ENCODE measurements at regions not wholly inside any gene's neighbourhood (a gene's known extent, or its start where the extent isn't known, plus 50 kb on each side); places are given as distances from the start of the nearest gene placed in this dataset.
"Not testable (repeated sequence)": the region's sequence is repeated elsewhere in the genome, so short reads cannot be mapped to it uniquely, and the experiment has no call there.

DNA sequence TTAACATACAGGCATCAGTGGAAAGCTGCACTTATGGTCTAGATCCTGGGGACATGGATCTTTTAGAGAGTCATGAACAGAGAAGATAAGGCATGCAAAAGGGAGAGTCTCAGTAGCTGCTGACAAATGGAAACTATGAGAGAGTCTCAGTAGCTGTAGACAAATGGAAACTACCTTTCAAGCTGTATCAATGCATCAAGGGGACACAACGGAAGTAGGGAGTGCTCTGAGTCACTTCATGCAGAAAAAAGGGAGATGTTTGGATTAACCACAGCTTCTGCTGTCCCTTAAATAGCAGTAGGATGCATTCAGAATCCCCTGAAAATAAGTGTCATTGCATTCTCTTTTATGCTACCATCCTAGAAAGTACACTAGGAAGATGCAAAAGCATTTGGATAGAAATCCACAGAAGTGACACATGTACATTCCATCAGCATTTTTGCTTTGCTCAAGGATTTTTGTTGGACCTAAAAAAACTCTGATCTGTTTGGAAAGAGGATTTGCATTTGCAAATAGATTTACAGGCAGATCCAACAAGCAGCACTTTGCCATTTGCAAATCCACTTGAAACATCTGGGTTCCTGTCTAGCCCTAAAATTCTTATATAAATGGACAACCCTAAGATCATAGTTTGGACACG, 227.5 kb upstream of the LMO3 start:
- no peak for DNase-seq

DNA sequence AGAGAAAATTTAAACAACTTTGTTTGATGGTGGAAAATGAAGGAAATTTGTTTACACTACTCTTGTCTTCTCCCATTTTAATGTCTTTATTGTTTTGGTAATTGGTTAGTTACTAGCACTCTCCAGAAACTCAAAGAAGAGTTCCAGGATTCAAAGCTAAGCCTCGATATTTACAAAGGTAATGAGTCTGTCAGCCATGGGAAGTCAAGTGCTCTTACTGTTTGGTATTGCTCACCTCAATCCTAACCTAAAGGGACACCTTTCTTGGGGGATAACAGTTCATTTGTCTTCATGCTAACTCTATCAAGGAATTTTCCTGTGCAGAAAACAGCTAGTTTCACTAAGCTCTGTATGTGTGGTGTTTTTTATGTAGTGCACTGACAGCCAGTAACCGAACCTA, 222.9 kb upstream of the LMO3 start:
- DNase-seq = no peak

DNA sequence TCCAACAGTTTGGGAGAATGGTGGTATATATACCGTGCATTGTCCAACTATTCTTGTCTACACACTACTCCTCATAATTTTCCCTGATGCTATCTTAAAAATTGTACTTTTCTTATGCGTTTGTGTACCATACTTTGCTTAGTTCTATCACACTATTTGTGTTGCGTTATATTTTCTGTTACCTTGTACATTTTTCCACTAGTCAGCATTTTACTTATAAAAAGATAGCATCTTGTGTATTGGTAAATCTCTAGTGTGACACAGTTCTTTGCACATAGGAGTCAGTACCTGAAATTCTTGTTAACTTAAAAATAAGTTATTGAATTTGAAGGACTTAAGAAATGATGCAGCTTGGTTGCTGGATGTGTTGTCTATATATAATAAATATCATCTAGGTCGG, 201.8 kb upstream of the LMO3 start:
- DNase-seq = no peak

DNA sequence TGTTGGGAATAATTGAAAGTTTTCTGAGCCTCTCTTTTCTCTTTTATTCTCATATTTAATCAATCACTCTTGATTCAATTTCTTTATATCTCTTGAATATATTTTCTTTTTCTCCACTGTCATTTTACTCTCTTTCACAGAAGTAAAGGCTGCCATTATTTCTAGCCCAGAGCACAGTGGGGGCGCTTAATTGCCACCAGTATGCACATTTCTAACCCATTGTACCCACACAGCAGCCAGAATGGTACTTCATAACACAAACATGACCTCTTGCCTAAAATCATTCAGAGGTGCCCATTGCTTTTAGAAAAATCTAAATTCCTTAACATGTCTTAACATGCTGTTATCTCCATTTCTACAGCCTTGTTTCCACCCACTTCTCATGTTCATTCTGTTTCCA, 190.2 kb upstream of the LMO3 start:
- no peak for DNase-seq

DNA sequence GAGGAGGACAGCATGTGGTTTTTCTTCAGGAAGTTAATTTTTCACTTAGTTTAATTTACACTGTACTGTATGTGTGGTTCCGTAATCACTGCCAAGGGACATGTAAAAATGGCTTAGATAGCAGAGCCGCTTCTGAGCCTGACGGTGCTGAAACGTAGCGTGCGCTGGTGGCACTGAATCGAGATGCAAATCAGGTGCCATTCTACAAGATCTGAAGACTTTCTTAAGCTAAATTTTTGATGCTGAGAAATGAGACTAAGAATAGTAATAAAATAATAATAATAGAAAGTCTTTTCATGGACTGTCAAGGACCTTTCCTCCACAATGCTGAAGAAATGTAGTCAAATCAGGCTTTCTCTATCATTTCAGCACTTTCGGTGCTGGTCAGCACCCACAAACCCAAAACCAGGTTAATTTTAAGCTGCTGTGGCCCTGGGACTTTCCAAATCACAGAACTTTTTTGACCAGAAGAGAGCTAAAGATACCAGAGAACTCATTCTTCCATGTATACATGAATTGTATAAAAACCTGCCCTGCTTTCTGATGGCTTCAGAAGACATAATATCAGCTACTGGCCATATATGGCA, 183.3 kb upstream of the LMO3 start:
- no peak for DNase-seq

DNA sequence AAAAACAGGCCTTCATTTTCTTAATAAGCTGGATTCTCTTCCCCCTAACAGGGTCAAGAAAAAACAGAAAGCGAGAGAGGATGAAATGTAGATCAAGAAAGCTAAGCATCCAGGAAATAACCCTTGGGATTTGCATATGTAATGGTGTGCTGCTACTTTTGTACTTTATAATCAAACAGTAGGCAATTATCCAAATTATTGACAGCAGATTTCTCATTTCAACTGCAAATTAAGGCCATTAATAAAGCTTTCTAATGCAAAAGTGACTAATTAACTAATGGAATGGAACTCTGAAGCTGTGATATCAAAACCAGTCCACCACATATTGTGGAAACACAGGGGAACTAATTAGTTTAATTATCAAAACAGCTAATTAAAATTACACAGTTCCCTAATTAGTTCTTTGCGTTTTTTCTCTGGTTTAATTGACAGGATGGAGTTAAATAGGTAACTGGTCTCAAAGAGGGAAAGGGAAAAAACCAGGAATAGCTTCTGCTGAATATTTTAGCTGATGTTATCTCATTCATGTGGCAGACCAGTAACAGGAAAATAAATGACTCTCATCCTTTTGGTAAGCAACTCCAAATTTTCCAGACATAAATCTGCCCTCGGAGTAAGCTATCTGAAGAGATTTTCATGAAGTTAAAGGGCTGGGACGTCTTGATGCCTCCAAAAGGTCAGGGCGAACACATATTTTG, 182.7 kb upstream of the LMO3 start:
- no peak for DNase-seq

DNA sequence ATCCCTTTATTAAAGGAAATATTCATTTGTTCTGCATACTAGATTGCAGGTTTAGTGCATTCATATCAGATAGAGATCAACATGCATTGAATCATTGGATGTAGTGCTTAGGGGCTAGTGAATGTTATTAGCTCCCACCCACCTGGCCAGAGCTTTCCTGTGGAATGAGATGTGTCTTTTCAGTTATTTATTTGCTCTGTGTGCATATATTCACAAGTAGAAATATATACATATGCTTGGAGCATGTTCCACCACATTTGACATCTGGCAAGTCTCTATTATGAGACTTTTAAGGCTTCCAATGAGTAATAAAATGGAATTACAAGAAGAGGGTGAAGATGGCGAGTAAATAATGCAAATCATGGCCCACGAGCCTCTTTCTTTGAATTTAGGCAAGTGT, 180.0 kb upstream of the LMO3 start:
- DNase-seq = no peak

DNA sequence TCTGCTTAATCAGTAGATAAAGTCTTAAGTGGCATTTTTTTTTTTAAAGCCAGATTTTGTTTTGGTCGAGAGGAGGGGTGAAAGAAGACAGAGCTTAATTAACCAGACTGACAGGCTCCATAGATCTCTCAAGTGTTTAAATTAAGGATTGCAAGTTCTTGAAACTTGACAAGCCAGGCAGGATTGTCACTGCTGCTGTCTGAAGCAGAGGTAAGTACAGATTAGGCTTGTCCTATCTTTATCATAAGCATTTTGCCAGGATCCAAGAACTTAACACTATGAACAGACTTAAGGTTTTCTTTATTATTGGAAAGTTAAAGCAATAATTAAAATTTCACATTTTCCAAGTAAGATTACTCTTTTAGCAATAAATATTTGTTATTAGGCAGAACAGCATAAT, 179.6 kb upstream of the LMO3 start:
- no peak for DNase-seq

DNA sequence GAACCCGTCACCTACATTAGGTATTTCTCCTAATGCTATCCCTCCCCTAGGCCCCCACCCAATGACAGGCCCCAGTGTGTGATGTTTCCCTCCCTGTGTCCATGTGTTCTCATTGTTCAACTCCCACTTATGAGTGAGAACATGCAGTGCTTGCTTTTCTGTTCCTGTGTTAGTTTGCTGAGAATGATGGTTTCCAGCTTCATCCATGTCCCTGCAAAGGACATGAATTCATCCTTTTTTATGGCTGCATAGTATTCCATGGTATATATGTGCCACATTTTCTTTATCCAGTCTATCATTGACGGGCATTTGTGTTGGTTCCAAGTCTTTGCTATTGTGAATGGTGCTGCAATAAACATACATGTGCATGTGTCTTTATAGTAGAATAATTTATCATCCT, 163.2 kb upstream of the LMO3 start:
- DNase-seq = not testable (repeated sequence)

DNA sequence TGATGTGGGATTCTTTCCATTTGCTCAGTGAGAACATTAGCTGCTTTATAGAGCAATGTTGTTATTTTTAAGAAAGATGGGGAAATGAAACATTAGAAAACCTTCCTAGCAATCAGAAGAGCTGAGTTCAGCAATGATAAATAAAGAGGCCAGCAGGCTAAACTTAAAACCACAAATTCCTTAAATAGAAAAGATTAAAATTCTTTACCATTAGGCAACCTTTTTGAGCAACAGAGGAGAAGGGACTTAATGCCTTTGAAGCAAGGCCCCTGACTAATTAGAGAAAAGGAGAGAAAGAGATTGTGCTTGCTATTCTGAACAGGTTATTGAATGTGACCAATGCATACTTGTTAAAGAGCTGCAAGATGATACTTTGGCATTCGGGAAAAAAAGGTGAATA, 160.8 kb upstream of the LMO3 start:
- no peak for DNase-seq

DNA sequence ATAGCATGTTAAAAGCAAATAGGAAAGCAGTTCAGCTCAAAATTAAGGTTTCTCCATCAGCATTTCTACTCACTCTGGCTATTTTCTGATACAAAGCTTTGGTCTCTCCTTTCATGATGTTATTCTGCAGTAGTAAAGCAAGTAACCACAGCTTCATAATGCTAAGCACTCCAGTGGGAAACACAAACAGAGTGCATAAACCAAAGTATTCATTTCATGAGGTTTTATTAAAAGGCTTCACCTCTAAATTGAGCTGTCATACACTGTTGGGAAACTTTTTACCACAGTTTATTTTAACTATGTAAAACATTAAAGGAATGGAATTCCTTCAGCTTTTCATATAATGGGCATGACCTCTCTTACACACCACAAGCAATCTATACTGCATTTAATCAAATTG, 157.9 kb upstream of the LMO3 start:
- DNase-seq = no peak

DNA sequence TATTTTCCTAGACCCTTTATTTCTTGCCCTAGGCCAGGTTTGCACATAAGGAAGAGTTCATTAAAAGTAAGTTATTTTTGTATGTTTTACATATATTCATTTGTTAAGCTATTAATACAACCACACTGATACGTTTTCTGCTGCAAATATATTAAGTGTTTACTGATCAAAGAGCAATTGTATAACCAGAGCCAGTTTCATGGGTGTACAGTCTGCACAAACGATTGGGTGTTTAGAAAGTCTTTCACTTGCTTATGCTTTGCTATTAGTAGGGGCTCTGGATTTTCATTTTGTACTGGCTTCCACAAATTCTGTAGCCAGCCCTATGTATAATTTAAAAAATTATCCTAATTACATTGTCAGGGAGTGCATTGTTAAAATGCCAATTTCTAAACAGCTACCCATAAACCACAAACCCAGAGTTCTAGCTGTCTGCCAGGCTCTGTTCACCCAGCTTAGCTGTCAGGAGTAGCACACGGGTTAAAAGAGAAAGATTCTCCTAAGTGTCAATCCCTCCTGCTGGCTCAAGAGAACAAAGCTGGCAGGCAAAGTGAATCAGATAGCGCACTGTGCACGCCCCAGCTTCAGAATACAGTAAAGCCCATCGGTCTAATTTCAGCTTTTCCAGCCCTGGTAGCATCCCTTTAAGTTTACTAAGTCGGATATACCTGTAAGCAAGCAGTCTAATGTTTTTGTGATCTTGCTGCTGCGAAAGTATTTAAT, 151.0 kb upstream of the LMO3 start:
- DNase-seq = no peak

DNA sequence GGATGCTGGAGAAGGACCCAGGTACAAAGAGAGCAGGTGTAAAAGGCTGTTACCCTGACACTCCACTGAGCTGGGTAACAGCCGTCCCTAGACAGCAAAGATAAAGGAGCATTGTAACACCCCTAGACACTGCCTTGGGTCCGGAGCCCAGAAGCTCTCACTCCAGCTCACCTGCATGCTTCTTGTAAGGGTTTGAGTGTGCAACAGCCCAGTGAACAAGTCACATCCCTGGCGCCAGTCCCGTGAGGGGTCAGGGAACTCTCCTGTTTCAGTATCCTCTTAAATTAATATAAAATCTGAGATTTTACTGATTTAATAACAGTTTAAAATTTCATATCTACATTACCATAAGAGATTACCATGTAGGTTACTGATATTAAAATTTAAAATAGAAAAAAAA, 124.8 kb upstream of the LMO3 start:
- no peak for DNase-seq

DNA sequence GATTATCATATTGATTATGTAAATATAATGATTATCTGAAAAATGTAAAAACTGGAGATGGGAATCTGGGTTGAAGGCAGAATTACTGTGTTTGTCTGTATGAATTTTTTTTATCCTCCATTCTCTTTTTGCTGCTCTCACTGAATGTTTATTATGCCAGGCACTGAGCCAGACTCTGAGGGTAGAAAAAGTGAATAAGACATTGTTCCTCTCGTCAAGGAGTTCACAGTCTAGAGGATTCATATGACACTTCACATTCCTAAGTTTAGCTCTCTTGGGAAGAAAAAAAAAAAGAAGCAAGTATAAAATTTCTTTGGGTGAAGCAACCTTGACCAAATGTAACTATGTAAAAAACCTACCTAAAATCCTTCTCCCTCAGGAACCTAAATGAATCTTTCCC, 120.9 kb upstream of the LMO3 start:
- no peak for DNase-seq

DNA sequence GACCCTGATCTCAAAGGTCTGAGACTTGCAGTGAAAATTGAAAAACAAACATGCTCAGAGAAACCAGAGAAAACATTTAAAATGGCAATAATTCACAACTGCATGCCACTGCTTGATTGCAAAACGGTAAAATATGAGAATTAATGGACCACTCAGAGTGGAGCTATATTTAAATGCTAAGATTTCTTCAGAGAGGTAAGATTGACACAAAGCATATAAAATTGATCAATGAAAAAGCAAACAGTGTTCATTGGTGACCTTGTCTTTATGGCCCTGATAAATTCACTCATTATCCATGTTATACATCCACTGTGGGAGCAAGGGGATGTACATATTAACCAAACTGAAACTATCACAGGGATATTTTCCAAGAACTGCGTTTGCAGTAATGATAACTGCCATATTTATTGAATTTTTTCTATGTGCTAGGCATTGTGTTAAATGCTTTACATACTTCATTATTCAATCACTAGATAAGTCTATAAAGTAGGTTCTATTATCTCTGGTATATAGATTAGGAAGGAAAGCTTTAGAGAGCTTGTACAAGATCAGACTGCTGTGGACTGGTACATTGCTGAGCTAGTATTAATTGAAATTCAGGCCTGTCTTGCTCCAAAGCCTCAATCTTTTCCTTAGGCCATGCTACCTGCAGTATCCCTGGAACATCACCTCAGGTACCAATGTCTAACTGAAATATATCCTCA, 113.9 kb upstream of the LMO3 start:
- DNase-seq = no peak

DNA sequence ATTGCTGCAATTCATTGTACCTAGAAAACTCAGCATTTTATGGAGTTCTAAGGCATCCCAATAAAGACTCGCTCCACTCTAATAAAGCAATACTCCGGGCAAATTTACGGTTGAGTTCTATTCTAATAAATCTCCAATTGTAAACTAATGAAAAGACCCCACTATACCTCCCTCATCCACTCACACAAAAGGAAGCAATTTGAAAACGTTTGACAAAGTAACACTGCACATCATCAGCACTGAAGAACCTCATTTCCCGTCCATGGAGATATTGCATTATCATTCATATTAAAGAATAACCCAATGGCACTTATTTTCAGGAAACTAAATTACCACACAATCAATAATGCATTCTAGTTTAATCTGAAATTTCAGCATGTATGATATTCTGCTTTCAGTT, 111.0 kb upstream of the LMO3 start:
- no peak for DNase-seq

DNA sequence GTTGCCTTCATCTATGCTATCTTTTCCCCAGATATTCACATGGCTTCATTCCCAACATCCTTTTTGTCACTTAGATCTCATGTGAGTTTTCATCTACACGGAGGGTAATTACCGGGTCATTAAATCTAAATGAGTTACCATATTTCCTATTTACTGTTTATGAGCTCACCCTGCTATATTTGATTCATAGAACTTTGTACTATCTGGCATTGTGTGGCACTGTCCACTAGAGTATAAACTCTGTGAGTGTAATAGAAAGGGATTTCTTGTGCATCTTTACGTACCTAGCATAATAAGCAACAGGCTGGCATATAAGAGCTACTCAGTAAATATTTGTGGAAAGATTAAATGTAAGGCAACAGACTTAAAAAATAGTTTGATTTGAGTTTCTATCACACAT, 86.1 kb upstream of the LMO3 start:
- no peak for DNase-seq

DNA sequence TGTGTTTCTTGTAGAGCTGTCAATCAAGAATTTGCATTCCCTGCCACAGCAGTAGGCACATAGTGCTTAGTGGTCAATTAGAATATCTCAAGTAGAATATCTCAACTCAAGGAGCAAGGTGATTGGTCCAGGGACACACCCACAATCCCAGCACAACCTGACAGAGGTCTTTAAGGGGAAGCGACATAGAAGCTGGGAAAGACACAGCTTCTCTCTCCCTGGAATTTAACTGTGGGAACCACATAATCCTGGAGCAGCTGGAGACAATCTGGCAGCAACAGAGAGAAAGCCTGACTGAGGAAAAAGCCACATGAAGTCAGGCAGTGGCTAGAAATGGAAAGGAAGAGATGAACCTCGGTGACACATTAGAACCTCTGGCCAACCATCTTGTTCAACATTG, 85.7 kb upstream of the LMO3 start:
- no peak for DNase-seq

DNA sequence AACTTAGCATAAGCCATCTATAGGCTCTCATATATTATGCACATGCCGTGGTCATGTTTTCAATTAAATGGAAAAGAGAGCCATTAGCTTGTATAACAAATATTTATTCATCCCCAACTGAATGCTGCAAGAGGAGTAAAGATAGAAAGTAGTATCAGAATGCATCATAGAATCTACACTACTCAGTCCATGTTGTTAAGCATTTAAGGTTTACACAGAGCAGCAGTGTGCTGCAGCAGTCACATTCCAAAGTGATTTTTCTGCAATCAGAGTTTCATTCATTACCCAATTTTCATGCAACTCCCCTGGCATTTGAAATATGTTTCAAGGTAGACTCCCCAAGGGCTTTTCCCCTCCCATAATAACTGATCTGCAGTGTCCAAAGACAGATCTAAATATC, 82.2 kb upstream of the LMO3 start:
- no peak for DNase-seq

DNA sequence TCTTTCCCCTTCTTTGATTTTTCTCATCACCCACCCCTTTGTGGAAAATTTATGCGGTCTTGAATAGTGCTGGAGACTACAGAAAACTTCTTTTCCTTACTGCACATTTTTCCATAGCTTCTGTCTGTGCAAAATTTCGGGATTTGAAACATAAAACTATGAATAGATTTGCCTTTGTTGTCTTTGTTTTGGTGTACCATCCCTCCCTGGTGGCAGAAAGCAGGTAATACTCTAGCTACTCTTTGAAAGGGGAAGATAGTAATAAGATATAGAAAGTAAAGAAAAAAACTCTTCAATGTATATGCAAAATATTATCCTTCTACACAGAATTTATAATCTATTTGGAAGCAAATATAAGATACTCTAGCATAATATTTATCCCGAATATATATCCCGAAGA, 79.1 kb upstream of the LMO3 start:
- no peak for DNase-seq

DNA sequence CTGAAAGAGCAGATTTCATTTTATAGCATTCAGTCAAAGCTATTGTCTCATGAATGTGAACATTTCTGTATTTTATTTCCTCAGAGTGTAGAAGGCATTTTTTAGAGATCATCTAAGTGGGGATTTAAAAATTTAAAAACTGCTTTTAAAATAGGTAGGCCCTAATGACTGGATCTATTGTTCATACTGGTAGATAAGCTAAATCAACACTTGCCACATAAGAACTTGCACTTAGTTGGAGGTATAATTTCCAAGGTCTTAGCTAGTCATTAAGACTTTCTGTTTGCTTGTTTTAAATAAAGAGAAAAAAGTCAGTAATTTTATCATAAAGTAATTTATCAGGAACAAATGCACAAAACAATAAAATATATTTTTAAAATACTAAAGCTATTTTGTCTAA, 75.2 kb upstream of the LMO3 start:
- no peak for DNase-seq

DNA sequence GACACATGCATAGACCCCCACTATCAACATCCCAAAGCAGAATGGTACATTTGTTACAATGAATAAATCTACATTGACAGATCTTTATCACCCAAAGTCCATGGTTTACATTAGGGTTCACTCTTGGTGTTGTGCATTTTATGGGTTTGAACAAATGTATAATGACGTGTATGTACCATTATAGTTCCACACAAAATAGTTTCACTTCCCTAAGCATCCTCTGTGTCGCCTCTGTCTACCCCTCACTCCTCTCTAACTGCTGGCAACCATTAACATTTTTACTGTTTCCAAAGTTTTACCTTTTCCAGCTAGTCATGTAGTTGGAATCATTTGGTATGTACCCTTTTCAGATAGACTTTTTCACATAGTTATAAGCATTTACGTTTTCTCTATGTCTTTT, 69.5 kb upstream of the LMO3 start:
- DNase-seq = no peak

DNA sequence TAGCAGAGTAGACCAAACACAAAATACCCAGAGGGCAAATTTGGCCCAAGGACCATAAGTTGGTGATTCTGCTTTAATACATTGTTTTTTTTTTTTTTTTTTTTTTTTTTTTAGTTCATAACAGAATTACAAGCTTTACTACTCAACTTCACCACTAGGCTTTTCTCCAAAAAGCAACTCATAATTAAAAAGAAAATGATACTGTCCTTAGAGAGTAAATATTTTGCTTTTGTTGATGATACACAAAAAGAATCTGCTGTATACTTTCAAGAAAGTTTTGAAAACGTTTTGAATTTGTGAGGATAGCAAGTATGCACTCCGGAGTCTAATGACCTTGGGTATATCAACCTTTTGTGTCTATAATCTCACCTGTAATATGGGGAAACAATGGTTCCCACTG, 68.9 kb upstream of the LMO3 start:
- DNase-seq = no peak

Data from NCI-H446 treated with DMSO at 0.1 percent for 48 hours (cell line).